ENCODE measurements at regions not wholly inside any gene's neighbourhood (a gene's known extent, or its start where the extent isn't known, plus 50 kb on each side); places are given as distances from the start of the nearest gene placed in this dataset.
"Not testable (repeated sequence)": the region's sequence is repeated elsewhere in the genome, so short reads cannot be mapped to it uniquely, and the experiment has no call there.

GRCh38 chr4:72948080-72948479 is 121.4 kb downstream of the COX18 start:
- TF ChIP-seq CTCF (IDR thresholded peaks at IDR 0.05; ENCODE audit: low read depth, low read length, missing control alignments), result no peak
- no peak for DNase-seq (ENCODE audit: low read depth)
- no peak overlapping the region for H3K4me3 ChIP-seq (ENCODE audit: low read depth, low read length)

GRCh38 chr4:72945719-72946336 is 123.7 kb downstream of the COX18 start:
- H3K4me3 ChIP-seq (ENCODE audit: low read depth, low read length), result no peak overlapping the region
- no peak for DNase-seq (ENCODE audit: low read depth)
- TF ChIP-seq CTCF (IDR thresholded peaks at IDR 0.05; ENCODE audit: low read depth, low read length, missing control alignments), result no peak

- DNase-seq (ENCODE audit: low read depth), result no peak
These were observed 127.0 kb downstream of the COX18 start for GRCh38 chr4:72942565-72942964.

GRCh38 chr4:72938516-72938915 is 131.0 kb downstream of the COX18 start:
- no peak overlapping the region for H3K4me3 ChIP-seq (ENCODE audit: low read depth, low read length)
- TF ChIP-seq CTCF (IDR thresholded peaks at IDR 0.05; ENCODE audit: low read depth, low read length, missing control alignments), result no peak
- no peak for DNase-seq (ENCODE audit: low read depth)

More at GRCh38 chr4:72942565-72942964, 127.0 kb downstream of the COX18 start:
- TF ChIP-seq CTCF (IDR thresholded peaks at IDR 0.05; ENCODE audit: low read depth, low read length, missing control alignments), result no peak
- H3K4me3 ChIP-seq (ENCODE audit: low read depth, low read length), result no peak overlapping the region

GRCh38 chr4:72935462-72935861 is 134.1 kb downstream of the COX18 start:
- no peak overlapping the region for H3K4me3 ChIP-seq (ENCODE audit: low read depth, low read length)
- DNase-seq (ENCODE audit: low read depth), result no peak
- no peak for TF ChIP-seq CTCF (IDR thresholded peaks at IDR 0.05; ENCODE audit: low read depth, low read length, missing control alignments)

- TF ChIP-seq CTCF (IDR thresholded peaks at IDR 0.05; ENCODE audit: low read depth, low read length, missing control alignments), result no peak
- DNase-seq (ENCODE audit: low read depth), result no peak
- no peak overlapping the region for H3K4me3 ChIP-seq (ENCODE audit: low read depth, low read length)
These were observed 136.5 kb downstream of the COX18 start for GRCh38 chr4:72933029-72933428.

GRCh38 chr4:72931346-72931745 is 138.2 kb downstream of the COX18 start:
- H3K4me3 ChIP-seq (ENCODE audit: low read depth, low read length), result no peak overlapping the region
- no peak for DNase-seq (ENCODE audit: low read depth)
- no peak for TF ChIP-seq CTCF (IDR thresholded peaks at IDR 0.05; ENCODE audit: low read depth, low read length, missing control alignments)

- not testable (repeated sequence) for H3K4me3 ChIP-seq (ENCODE audit: low read depth, low read length); DNase-seq (ENCODE audit: low read depth)
These were observed 139.8 kb downstream of the COX18 start for GRCh38 chr4:72929596-72930274.
